ENCODE measurements at regions not wholly inside any gene's neighbourhood (a gene's known extent, or its start where the extent isn't known, plus 50 kb on each side); places are given as distances from the start of the nearest gene placed in this dataset.
"Not testable (repeated sequence)": the region's sequence is repeated elsewhere in the genome, so short reads cannot be mapped to it uniquely, and the experiment has no call there.

DNA sequence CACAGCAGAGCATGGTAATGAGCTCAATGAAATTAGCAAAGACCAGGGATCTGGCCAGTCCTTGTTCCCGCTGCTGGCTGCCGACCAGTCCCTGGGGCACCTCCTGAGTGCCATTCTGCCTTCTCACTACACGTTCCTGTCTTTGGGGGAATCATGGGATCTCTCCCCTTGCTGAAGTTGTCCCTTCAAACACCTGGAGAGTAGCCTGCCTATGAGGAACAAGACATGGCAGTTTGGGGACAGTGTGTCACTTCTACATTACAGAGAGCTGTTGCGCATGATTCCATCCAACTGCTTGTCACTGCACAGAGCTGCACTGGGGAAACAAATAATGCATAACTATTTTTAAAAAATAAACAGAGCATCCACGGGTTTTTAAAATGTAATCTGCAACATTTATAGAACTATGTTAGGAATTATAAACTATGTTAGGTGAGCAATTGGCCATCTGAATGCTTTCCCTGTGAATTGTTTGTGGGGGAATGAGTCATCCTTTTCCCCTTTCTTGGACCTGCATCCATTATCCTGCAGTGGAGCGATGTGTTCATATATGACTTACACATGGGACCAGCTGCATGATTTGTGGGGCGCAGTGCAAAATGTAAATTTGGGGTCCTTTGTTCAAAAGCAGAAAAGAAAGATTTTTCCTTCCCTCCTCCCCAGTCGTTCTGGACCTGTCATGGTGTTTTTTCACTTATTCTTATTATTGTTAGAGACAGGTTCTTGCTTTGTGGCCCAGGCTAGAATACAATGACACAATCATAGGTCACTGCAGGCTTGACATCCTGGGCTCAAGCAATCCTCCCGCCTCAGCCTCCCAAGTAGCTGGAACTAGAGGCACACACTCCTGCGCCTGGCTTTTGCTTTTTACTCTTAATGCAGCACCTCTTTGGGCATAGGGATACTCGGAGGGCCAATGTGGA lies 115.0 kb upstream of the TBL1X start:
- DNase-seq (ENCODE audit: low spot score) = no peak

- no peak for DNase-seq (ENCODE audit: low spot score)
Observed at GRCh38 chrX:9351126-9351525, 113.7 kb upstream of the TBL1X start.

- DNase-seq (ENCODE audit: low spot score) = no peak
Observed at GRCh38 chrX:9352243-9352642, 112.6 kb upstream of the TBL1X start.

- DNase-seq (ENCODE audit: low spot score) = peak; percentile 48
Observed at GRCh38 chrX:9352694-9353411, 112.0 kb upstream of the TBL1X start.

DNA sequence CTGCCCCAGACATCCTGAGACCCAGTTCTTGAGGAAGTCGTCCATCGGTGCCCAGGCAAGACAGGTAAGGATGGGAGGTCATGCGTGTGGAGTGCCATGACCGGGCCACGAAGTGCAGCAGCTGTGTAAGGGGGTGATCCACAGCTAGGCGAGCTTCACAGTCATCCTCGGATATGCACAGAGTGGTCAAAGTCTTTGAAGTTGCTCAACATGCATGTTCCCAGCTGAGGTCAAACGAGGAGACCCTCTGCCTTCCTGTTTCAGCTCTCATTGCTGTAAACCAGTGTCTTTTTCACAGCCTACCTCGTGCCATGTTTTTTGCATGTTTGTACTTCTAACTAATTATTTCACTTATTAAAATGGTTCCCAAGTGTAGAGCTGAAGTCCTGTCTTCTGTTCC lies 109.9 kb upstream of the TBL1X start:
- DNase-seq (ENCODE audit: low spot score) = no peak

- DNase-seq (ENCODE audit: low spot score) = no peak
Observed at GRCh38 chrX:9355739-9356138, 109.1 kb upstream of the TBL1X start.

DNA sequence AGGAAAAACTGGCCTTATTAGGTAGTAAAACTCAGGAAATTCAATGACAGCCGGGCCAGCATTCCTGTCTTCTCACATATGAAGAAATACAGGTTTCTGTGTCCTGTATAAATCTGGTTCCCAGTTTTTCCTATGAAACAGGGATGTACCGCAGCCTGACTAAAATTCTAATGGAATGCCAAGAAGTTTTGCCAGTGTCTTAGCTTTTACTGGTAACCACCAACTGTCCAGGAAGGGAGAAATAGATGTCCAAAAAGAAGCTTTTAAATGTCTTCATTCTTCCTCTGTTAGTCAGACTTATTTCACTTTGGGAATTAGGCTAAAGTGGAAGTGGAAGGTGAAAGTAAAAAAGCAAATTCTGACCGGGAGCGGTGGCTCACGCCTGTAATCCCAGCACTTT lies 108.0 kb upstream of the TBL1X start:
- DNase-seq (ENCODE audit: low spot score) = no peak

DNA sequence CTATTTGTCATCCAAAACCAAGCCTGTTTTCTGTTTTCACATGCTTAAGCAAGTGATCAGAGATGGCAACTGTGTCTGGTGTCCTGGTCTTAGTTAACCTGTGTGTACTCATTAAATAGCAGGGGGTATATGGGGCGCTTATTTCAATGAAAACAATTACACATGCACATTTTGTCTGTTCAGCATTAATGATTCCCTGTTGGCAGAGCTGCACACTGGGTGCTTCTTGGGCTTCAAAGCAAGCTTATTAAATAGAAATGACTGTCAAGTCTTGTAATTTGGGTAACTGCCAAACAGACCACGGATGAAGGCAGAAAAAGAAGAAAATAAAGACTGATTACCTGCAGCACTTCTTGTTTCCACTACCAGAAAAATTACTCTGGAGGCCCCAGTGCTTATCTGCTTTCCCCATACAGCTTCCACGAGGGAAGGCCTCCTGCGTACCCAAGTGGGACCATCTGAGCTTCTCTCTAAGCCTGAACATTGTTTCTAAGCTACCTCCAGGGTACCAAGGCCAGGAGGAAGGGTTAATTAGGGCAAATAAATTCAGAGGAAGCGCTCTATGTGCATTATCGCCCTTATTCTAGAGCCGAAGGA lies 107.2 kb upstream of the TBL1X start:
- DNase-seq (ENCODE audit: low spot score) = no peak

GRCh38 chrX:9362363-9362928 lies 102.4 kb upstream of the TBL1X start:
- no peak for DNase-seq (ENCODE audit: low spot score)

DNA sequence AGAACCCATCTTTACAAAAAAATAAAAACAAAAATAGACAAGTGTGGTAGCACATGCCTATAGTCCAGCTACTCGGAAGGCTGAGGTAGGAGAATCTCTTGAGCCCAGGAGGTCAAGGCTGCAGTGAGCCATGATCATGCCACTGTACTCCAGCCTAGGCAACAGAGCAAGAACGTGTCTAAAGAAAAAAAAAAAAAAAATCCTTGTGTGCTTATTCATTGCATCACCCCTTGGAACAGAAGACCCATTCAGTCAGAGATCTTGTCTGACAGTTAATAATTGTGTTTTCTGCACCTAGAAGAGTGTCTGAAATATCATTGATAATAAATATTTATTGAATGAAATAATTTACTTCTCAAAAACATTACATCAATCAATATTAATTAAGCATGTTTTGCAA lies 97.4 kb upstream of the TBL1X start:
- DNase-seq (ENCODE audit: low spot score) = no peak

- DNase-seq (ENCODE audit: low spot score) = no peak
Observed at GRCh38 chrX:9368262-9368661, 96.6 kb upstream of the TBL1X start.

DNA sequence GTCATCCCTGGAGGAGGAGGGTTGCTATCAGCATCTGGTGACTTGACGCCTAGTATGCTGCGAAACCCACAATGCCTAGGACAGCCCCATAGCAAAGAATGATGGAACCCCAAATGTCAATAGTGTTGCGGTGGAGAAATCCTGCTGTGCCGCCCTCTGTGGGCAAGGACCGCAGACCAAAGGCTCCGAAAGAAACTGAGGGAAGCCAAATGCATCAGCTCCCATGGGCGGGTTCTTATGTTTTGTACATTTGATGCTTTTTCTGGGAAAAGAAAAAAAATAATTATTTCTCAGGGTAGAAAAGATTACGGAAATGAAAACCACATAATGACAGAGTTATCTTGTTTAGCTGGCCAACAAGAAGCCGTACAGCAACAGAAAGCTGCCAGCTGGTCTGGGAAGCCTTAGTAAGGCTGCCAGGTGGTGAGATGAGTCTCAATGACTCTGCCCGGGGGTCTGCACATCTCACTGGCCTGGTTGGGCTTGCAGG lies 95.0 kb upstream of the TBL1X start:
- DNase-seq (ENCODE audit: low spot score) = no peak

DNA sequence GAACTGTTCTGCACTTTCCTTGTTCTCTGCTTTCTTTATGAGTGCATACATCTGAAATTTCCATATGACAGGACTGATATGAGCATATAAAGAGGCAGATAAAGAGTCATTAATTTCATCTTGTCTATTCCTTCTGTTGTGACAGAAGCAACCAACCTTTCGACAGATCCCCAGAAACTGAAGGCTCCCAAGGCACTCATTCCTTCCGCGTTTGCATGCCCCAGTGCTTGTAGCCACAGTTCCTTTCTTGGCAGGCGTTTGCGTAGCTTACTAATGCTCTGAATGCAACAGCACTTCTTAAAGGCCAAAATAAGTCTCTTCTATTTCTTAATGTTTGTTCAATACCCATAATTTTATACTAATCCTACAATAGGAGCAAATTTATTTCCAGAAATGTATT lies 94.0 kb upstream of the TBL1X start:
- DNase-seq (ENCODE audit: low spot score) = no peak

DNA sequence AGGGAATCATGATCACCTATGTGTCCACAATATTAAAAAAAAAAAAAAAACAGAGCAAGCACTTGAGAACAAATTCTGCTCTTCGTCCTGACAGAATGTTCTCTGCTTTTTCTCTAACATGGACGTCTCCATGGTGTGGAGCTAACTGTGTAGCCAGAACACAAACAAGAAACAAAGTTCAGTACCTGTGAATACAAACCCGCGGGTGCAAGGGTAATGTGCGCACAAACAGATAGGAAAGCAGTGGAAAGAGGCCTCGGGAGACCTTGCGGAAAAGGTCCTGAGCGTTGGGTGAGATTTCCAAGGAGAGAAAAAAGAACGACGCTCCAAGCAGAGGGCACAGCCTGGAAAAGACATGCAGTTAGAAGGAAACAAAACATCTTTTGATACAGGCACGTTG lies 92.0 kb upstream of the TBL1X start:
- DNase-seq (ENCODE audit: low spot score) = no peak

- no peak for DNase-seq (ENCODE audit: low spot score)
Observed at GRCh38 chrX:9373789-9374188, 91.1 kb upstream of the TBL1X start.

GRCh38 chrX:9374555-9374954 lies 90.3 kb upstream of the TBL1X start:
- no peak for DNase-seq (ENCODE audit: low spot score)

DNA sequence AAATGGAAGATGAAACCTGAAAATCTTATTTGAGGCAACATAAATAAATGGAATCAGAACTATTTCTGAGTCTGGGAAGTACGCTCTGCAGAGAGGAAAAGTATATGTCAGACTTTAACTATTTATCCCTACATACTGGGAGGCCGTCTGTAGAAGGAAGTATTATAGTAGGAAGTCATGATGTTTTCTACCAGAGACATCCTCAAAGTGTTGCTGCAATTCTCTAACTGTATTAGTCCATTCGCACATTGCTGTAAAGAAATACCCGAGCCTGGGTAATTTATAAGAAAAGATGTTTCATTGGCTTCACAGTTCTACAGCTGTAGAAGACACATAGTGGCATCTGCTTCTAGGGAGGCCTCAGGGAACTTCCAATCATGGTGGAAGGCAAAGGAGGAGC lies 88.7 kb upstream of the TBL1X start:
- no peak for DNase-seq (ENCODE audit: low spot score)

GRCh38 chrX:9377216-9377615 lies 87.6 kb upstream of the TBL1X start:
- DNase-seq (ENCODE audit: low spot score) = not testable (repeated sequence)

- no peak for DNase-seq (ENCODE audit: low spot score)
Observed at GRCh38 chrX:9378980-9379696, 85.7 kb upstream of the TBL1X start.

DNA sequence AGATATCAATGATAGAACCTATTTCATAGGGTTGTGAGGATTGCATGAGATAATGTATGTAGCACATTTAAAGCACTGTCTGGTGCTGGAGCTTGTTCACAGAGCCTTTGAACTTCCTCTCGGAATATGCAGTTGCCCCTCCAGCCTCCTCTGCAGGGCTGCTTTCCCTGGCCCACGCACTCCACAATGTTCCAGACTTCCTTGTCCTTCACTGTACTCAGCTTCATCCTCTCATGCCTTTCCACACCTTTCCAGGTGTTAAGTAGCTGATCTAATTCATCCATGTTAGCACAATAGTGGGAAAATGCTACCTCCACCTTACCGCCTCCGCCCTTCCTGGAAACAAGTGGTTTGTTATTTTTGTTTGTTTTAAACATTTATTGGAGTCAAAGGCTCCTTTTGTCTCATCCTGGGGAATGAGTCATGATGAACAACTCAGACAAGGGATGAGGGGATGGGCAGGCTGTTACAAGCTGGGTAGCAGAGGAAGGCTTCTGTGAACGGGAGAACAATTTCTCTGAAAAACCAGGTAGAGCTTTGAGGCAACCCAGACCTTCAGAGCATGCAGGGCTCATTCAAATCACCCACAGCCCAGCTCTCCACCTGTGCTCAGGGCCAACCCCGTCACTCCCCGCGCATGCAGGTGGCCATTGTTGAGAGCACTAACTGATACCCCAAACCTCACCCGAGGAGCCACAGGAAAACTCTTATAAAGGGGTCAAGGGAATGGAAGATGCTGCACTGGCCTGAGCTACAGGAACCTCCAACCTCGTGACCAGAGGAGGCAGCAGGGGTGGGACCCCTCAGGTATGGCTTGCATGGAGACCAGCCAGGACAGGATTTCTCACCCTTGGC lies 84.9 kb upstream of the TBL1X start:
- DNase-seq (ENCODE audit: low spot score) = no peak

- DNase-seq (ENCODE audit: low spot score) = no peak
Observed at GRCh38 chrX:9383655-9384054, 81.2 kb upstream of the TBL1X start.

All from pons (tissue), 1 donor.